Neural progenitor cell (in vitro differentiated cells): ENCODE measurements at regions not wholly inside any gene's neighbourhood (a gene's known extent, or its start where the extent isn't known, plus 50 kb on each side); places are given as distances from the start of the nearest gene placed in this dataset.
A peak's percentile ranks its signal among the peaks of the same experiment; 100 is the strongest.
"Not testable (repeated sequence)": the region's sequence is repeated elsewhere in the genome, so short reads cannot be mapped to it uniquely, and the experiment has no call there.

Experiments used
- DNase-seq: peaks from one replicate; pipeline ENCODE4 v3.0.0-alpha.2; 2016; ENCODE audit warnings: low spot score
- H2AFZ ChIP-seq: fragments of 200-600 bp; sonication (generic); replicated peaks from 2 replicates; pipeline ENCODE4 v1.6.1; 2016; ENCODE audit warnings: antibody characterized with exemption
- H3F3A ChIP-seq: fragments of 200-600 bp; sonication (generic); 2 replicates; pipeline ENCODE4 v1.6.1; 2016; ENCODE audit warnings: antibody characterized with exemption, low read depth
- H3K27ac ChIP-seq: fragments of 200-600 bp; sonication (generic); 2 replicates; pipeline ENCODE4 v1.5.1; 2016; ENCODE audit warnings: mild to moderate bottlenecking
- H3K27me3 ChIP-seq: fragments of 200-600 bp; sonication (generic); 2 replicates; pipeline ENCODE4 v1.6.1; 2016; ENCODE audit warnings: mild to moderate bottlenecking, moderate library complexity
- H3K36me3 ChIP-seq: fragments of 200-600 bp; sonication (generic); 2 replicates; pipeline ENCODE4 v1.5.1; 2016
- H3K4me1 ChIP-seq: fragments of 200-600 bp; sonication (generic); 2 replicates; pipeline ENCODE4 v1.6.1; 2016; ENCODE audit warnings: mixed run types
- H3K4me2 ChIP-seq: fragments of 200-600 bp; sonication (generic); 2 replicates; pipeline ENCODE4 v1.6.1; 2016
- H3K4me3 ChIP-seq: fragments of 200-600 bp; sonication (generic); 2 replicates; pipeline ENCODE4 v1.5.1; 2016
- H3K79me2 ChIP-seq: fragments of 200-600 bp; sonication (generic); 2 replicates; pipeline ENCODE4 v1.6.1; 2016; ENCODE audit warnings: low read depth
- H3K9ac ChIP-seq: fragments of 200-600 bp; sonication (generic); 2 replicates; pipeline ENCODE4 v1.6.1; 2016
- H3K9me3 ChIP-seq: fragments of 200-600 bp; sonication (generic); 2 replicates; pipeline ENCODE4 v1.5.1; 2016; ENCODE audit warnings: low read depth
- H4K20me1 ChIP-seq: fragments of 200-600 bp; sonication (generic); 2 replicates; pipeline ENCODE4 v1.6.1; 2016; ENCODE audit warnings: low read depth
- H3K27ac Mint-ChIP-seq: 3 replicates; pipeline ENCODE4 v1.8.0; 2021; ENCODE audit warnings: mixed read lengths
- H3K27me3 Mint-ChIP-seq: 2 replicates; pipeline ENCODE4 v1.8.0; 2022; ENCODE audit warnings: low read depth, mild to moderate bottlenecking, inconsistent platforms, moderate library complexity, mixed read lengths; ENCODE audit not compliant: insufficient read depth
- H3K36me3 Mint-ChIP-seq: 3 replicates; pipeline ENCODE4 v1.8.0; 2021; ENCODE audit warnings: mixed read lengths
- H3K4me1 Mint-ChIP-seq: 3 replicates; pipeline ENCODE4 v1.8.0; 2021; ENCODE audit warnings: mixed read lengths
- H3K4me3 Mint-ChIP-seq: 3 replicates; pipeline ENCODE4 v1.8.0; 2021; ENCODE audit warnings: mild to moderate bottlenecking, moderate library complexity, mixed read lengths
- H3K9me3 Mint-ChIP-seq: 3 replicates; pipeline ENCODE4 v1.8.0; 2020; ENCODE audit warnings: mixed read lengths
- CTCF ChIP-seq: fragments of 200-600 bp; sonication (generic); IDR thresholded peaks from 2 replicates; pipeline ENCODE4 v1.5.1; 2017; ENCODE audit warnings: antibody characterized with exemption, mild to moderate bottlenecking
- EZH2 ChIP-seq: fragments of 200-600 bp; sonication (generic); IDR thresholded peaks from 2 replicates; pipeline ENCODE4 v1.6.1; 2017; ENCODE audit warnings: antibody characterized with exemption, mild to moderate bottlenecking, moderate library complexity
- EZH2phosphoT487 ChIP-seq: fragments of 200-600 bp; sonication (generic); IDR thresholded peaks from 2 replicates; pipeline ENCODE4 v1.6.1; 2017; ENCODE audit warnings: antibody characterized with exemption

GRCh38 chr20:50453533-50454244 lies 56.5 kb upstream of the PTPN1 start:
- TF ChIP-seq EZH2phosphoT487 (no peak), CTCF (no peak), EZH2 (no peak)
- Mint-ChIP-seq H3K27me3 (peaks cover 15% of the 10 kb centered on the region), H3K9me3 (no peaks in the 10 kb centered on the region), H3K27ac (no peak overlapping the region), H3K36me3 (no peaks in the 10 kb centered on the region), H3K4me3 (no peak overlapping the region), H3K4me1 (peaks cover 13% of the 10 kb centered on the region)
- Histone ChIP-seq H3K9ac (no peak overlapping the region), H4K20me1 (no peaks in the 10 kb centered on the region), H3F3A (no peaks in the 10 kb centered on the region), H3K36me3 (no peaks in the 10 kb centered on the region), H3K27ac (no peak overlapping the region), H3K4me3 (no peak overlapping the region), H3K27me3 (peaks cover 7% of the 10 kb centered on the region), H3K4me2 (no peak overlapping the region), H3K9me3 (no peaks in the 10 kb centered on the region), H2AFZ (no peak overlapping the region), H3K79me2 (no peaks in the 10 kb centered on the region), H3K4me1 (no peaks in the 10 kb centered on the region)
- no peak for DNase-seq

GRCh38 chr20:50455245-50455644 lies 54.9 kb upstream of the PTPN1 start:
- H3K4me3 Mint-ChIP-seq, H3K36me3 ChIP-seq, H3K79me2 ChIP-seq, H3K27ac ChIP-seq, H3K4me3 ChIP-seq, H3K9ac ChIP-seq, H3K4me2 ChIP-seq, H3F3A ChIP-seq, DNase-seq, H3K9me3 ChIP-seq, H2AFZ ChIP-seq, H3K9me3 Mint-ChIP-seq, H3K27ac Mint-ChIP-seq, H3K36me3 Mint-ChIP-seq, H3K27me3 ChIP-seq, H4K20me1 ChIP-seq, H3K4me1 ChIP-seq: not testable (repeated sequence)
- peaks cover 20% of the 10 kb centered on the region for H3K27me3 Mint-ChIP-seq
- peaks cover 11% of the 10 kb centered on the region for H3K4me1 Mint-ChIP-seq

GRCh38 chr20:50455656-50456451 lies 54.3 kb upstream of the PTPN1 start:
- no peak overlapping the region for H3K27ac Mint-ChIP-seq
- H3K9me3 Mint-ChIP-seq: no peaks in the 10 kb centered on the region
- no peak for TF ChIP-seq EZH2phosphoT487

GRCh38 chr20:50456452-50457324 lies 53.5 kb upstream of the PTPN1 start:
- Histone ChIP-seq H2AFZ (no peak overlapping the region), H3K4me3 (no peak overlapping the region), H3K27me3 (peaks cover under 1% of the 10 kb centered on the region), H3K9ac (no peak overlapping the region), H3K79me2 (no peaks in the 10 kb centered on the region), H3F3A (no peaks in the 10 kb centered on the region), H3K9me3 (no peaks in the 10 kb centered on the region), H3K4me1 (no peaks in the 10 kb centered on the region), H3K27ac (no peak overlapping the region), H3K4me2 (no peak overlapping the region), H4K20me1 (no peaks in the 10 kb centered on the region), H3K36me3 (no peaks in the 10 kb centered on the region)
- no peaks in the 10 kb centered on the region for H3K36me3 Mint-ChIP-seq
- TF ChIP-seq EZH2 (no peak), EZH2phosphoT487 (no peak), CTCF (peak; percentile 28)
- no peak for DNase-seq
- no peaks in the 10 kb centered on the region for H3K4me1 Mint-ChIP-seq
- no peaks in the 10 kb centered on the region for H3K9me3 Mint-ChIP-seq
- H3K27ac Mint-ChIP-seq: peak overlapping the region; percentile 85
- no peak overlapping the region for H3K4me3 Mint-ChIP-seq
- H3K27me3 Mint-ChIP-seq: peaks cover 22% of the 10 kb centered on the region

More at GRCh38 chr20:50455656-50456451, 54.3 kb upstream of the PTPN1 start:
- H4K20me1 ChIP-seq: no peaks in the 10 kb centered on the region
- no peaks in the 10 kb centered on the region for H3K9me3 ChIP-seq
- H3F3A ChIP-seq: no peaks in the 10 kb centered on the region
- peaks cover 21% of the 10 kb centered on the region for H3K27me3 Mint-ChIP-seq
- H3K36me3 ChIP-seq: no peaks in the 10 kb centered on the region
- no peak overlapping the region for H3K4me3 Mint-ChIP-seq
- H3K27ac ChIP-seq: no peak overlapping the region
- no peak for DNase-seq
- no peaks in the 10 kb centered on the region for H3K4me1 ChIP-seq
- no peaks in the 10 kb centered on the region for H3K36me3 Mint-ChIP-seq
- no peak overlapping the region for H3K9ac ChIP-seq
- no peak overlapping the region for H2AFZ ChIP-seq
- peaks cover 8% of the 10 kb centered on the region for H3K4me1 Mint-ChIP-seq
- H3K79me2 ChIP-seq: no peaks in the 10 kb centered on the region
- H3K4me2 ChIP-seq: no peak overlapping the region
- H3K4me3 ChIP-seq: no peak overlapping the region
- peaks cover 7% of the 10 kb centered on the region for H3K27me3 ChIP-seq
